GM12878 (cell line): ENCODE measurements at regions not wholly inside any gene's neighbourhood (a gene's known extent, or its start where the extent isn't known, plus 50 kb on each side); places are given as distances from the start of the nearest gene placed in this dataset.

Experiments
- ATAC-seq: fragments of 200-7000 bp; cut with Tn5 transposase; 3 replicates; pipeline ENCODE4 v1.9.1; 2020; ENCODE audit warnings: mild to moderate bottlenecking, moderate library complexity
- BruUV-seq: library from RNA; stranded (reverse); fragments of 400-500 nt; replicated peaks from 2 replicates; lab custom pipeline; 2021; lab: Mats Ljungman, UMichigan
- CTCF ChIA-PET: fragments of 300-600 bp; sonication (Branson Sonifier 250); formaldehyde crosslinking; extraction: SDS; loops from one replicate; lab custom pipeline; 2021; ENCODE audit warnings: inconsistent platforms; lab: Yijun Ruan, JAX
- POLR2A ChIA-PET: fragments of 350-600 bp; formaldehyde crosslinking; extraction: SDS; loops from one replicate; lab custom pipeline; 2021; ENCODE audit warnings: inconsistent platforms; lab: Charles Lee
- RAD21 ChIA-PET: fragments of 300-600 bp; sonication (Branson Sonifier 250); formaldehyde crosslinking; loops from one replicate; lab custom pipeline; 2023; ENCODE audit warnings: antibody characterized with exemption; ENCODE audit not compliant: unreplicated experiment; lab: Charles Lee
- SMC1A ChIA-PET: fragments of 300-600 bp; sonication (Branson Sonifier 250); formaldehyde crosslinking; loops from one replicate; lab custom pipeline; 2023; ENCODE audit not compliant: unreplicated experiment, uncharacterized antibody; lab: Charles Lee
- DNase-seq: peaks from one replicate; pipeline ENCODE4 v3.0.0-alpha.2; 2011; ENCODE audit warnings: low read depth, low spot score
- FAIRE-seq: peaks from 3 replicates; lab custom pipeline; 2011; peaks lifted over from hg19 to GRCh38; lab: Jason Lieb, UNC
- H2AFZ ChIP-seq: 2 replicates; pipeline ENCODE4 v1.6.0; 2011; ENCODE audit warnings: low read depth, low read length, control low read depth; ENCODE audit not compliant: control insufficient read depth
- H3K27ac ChIP-seq: 2 replicates; pipeline ENCODE4 v1.5.1; 2011; ENCODE audit warnings: control low read depth; ENCODE audit not compliant: control insufficient read depth, insufficient read depth
- H3K27me3 ChIP-seq, 2 experiments: replicated peaks in 1 of 2; 2 replicates each; pipeline versions ENCODE4 v1.6.0 to v1.6.1; 2011; ENCODE audit warnings: low read length in 1 of 2; ENCODE audit not compliant: control insufficient read depth in 2 of 2, insufficient read depth in 2 of 2
- H3K36me3 ChIP-seq, 2 experiments: 2 replicates each; pipeline ENCODE4 v1.5.1; 2011; ENCODE audit warnings: low read length in 1 of 2; ENCODE audit not compliant: control insufficient read depth in 2 of 2, insufficient read depth in 2 of 2
- H3K4me1 ChIP-seq: 2 replicates; pipeline ENCODE4 v1.6.1; 2011; ENCODE audit warnings: mild to moderate bottlenecking, low read length, moderate library complexity, mixed read lengths; ENCODE audit not compliant: control insufficient read depth, insufficient read depth
- H3K4me2 ChIP-seq: 2 replicates; pipeline ENCODE4 v1.6.0; 2011; ENCODE audit warnings: control low read depth; ENCODE audit not compliant: control insufficient read depth, insufficient read depth
- H3K4me3 ChIP-seq: fragments of 200-600 bp; sonication (generic); 2 replicates; pipeline ENCODE4 v1.5.1; 2016
- H3K79me2 ChIP-seq: 2 replicates; pipeline ENCODE4 v1.6.0; 2011; ENCODE audit warnings: low read length; ENCODE audit not compliant: control insufficient read depth, insufficient read depth
- H3K9ac ChIP-seq: 2 replicates; pipeline ENCODE4 v1.8.0; 2011; ENCODE audit warnings: low read length, control low read depth, mixed read lengths; ENCODE audit not compliant: control insufficient read depth, insufficient read depth
- H3K9me3 ChIP-seq: replicated peaks from 3 replicates; pipeline ENCODE4 v1.5.1; 2011; ENCODE audit warnings: mild to moderate bottlenecking, low read length; ENCODE audit not compliant: control insufficient read depth, insufficient read depth
- H4K20me1 ChIP-seq: 2 replicates; pipeline ENCODE4 v1.6.0; 2011; ENCODE audit not compliant: control insufficient read depth, insufficient read depth
- GATAD2B ChIP-seq: fragments of 450-650 bp; conservative IDR thresholded peaks from 2 replicates; pipeline ENCODE4 v1.6.1; 2017; ENCODE audit warnings: low read depth, mild to moderate bottlenecking, moderate library complexity
- HDAC2 ChIP-seq: fragments of 200-600 bp; sonication (generic); IDR thresholded peaks from 2 replicates; pipeline ENCODE4 v1.6.1; 2017
- JUNB ChIP-seq: IDR thresholded peaks from 2 replicates; pipeline ENCODE4 v1.6.1; 2016; ENCODE audit warnings: antibody characterized with exemption, mild to moderate bottlenecking
- NFIC ChIP-seq: IDR thresholded peaks from 2 replicates; pipeline ENCODE4 v1.6.1; 2012; ENCODE audit warnings: low read depth, mild to moderate bottlenecking, inconsistent platforms, low read length, moderate library complexity
- POLR2A ChIP-seq: IDR thresholded peaks from 2 replicates; pipeline ENCODE4 v1.6.1; 2011; ENCODE audit warnings: low read depth, mild to moderate bottlenecking, low read length
- RCOR1 ChIP-seq: conservative IDR thresholded peaks from 2 replicates; pipeline ENCODE4 v1.6.1; 2012; ENCODE audit warnings: low read depth, low read length, improper control_type of control experiment
- RELA ChIP-seq: fragments of 450-650 bp; IDR thresholded peaks from 2 replicates; pipeline ENCODE4 v1.8.0; 2014; ENCODE audit warnings: borderline replicate concordance; ENCODE audit not compliant: partially characterized antibody
- TBL1XR1 ChIP-seq: IDR thresholded peaks from 2 replicates; pipeline ENCODE4 v1.6.1; 2012; ENCODE audit warnings: low read depth, low read length, improper control_type of control experiment
- WGBS: methylation state at CpG from one replicate; pipeline ENCODE4 v1.1.6; 2016; ENCODE audit warnings: low lambda C conversion rate; ENCODE audit not compliant: insufficient replicate concordance, insufficient coverage; ENCODE audit errors: missing lambda C conversion rate; 5-methylcytosine and 5-hydroxymethylcytosine counted together
- in situ Hi-C: fragments of 300-500 bp; cut with MboI; formaldehyde crosslinking; loops from 9 replicates; pipeline ENCODE4 v1.14.3; 2018; ENCODE audit warnings: mixed read lengths
- intact Hi-C: fragments of 100-400 bp; cut with micrococcal nuclease; formaldehyde crosslinking; loops from one replicate; pipeline ENCODE4 v1.14.2; 2022; ENCODE audit not compliant: unreplicated experiment
- TF ChIP-seq, protein P1 (sequence below): fragments of 450-650 bp; IDR thresholded peaks from 2 replicates; pipeline ENCODE4 v1.6.1; 2016; ENCODE audit warnings: mild to moderate bottlenecking, moderate library complexity, borderline replicate concordance
- TF ChIP-seq, protein P2 (sequence below): fragments of 450-650 bp; IDR thresholded peaks from 2 replicates; pipeline ENCODE4 v1.6.1; 2018; ENCODE audit warnings: borderline replicate concordance, mild to moderate bottlenecking; ENCODE audit not compliant: partially characterized antibody
- TF ChIP-seq, protein P3 (sequence below): fragments of 450-650 bp; IDR thresholded peaks from 2 replicates; pipeline ENCODE4 v1.6.1; 2017; ENCODE audit warnings: mild to moderate bottlenecking

DNA sequence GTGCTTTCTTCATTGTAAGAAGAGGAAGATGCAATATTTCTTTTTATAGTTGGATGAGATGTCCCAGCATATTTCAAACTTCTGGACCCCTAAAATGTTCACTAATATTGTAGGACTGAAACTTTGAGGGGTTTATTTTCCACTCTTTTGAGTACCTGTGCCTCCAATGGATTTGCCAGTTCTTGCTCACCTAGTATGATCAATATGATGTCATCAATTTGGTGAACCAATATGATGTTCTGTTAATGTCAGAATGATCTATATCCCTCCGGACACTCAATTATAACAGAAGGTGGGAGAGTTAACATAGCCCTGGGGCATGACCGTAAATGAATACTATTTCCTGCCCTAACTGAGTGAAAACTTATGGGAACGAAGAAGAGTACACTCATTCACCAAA is 178.3 kb downstream of the CBLN1 start:
- Histone ChIP-seq H3K9ac (no peak overlapping the region), H3K27me3 (no peaks in the 10 kb centered on the region), H3K36me3 (no peaks in the 10 kb centered on the region), H3K4me2 (no peak overlapping the region), H4K20me1 (no peaks in the 10 kb centered on the region), H3K4me3 (no peak overlapping the region), H3K9me3 (no peaks in the 10 kb centered on the region), H3K27ac (no peak overlapping the region), H3K79me2 (no peaks in the 10 kb centered on the region), H3K4me1 (no peaks in the 10 kb centered on the region), H2AFZ (no peak overlapping the region)
- ChIA-PET SMC1A (no interaction called here), RAD21 (no interaction called here), CTCF (no interaction called here), POLR2A (no interaction called here)
- in situ Hi-C loops (no loop called here), intact Hi-C loops (no loop called here)
- WGBS: 30% methylated on average over 3 of the region's 3 CpGs
- DNase-seq: no peak
- BruUV-seq: no TSS peak
- no peak for ATAC-seq
- FAIRE-seq: no peak
- TF ChIP-seq GATAD2B (no peak), TBL1XR1 (no peak)

DNA sequence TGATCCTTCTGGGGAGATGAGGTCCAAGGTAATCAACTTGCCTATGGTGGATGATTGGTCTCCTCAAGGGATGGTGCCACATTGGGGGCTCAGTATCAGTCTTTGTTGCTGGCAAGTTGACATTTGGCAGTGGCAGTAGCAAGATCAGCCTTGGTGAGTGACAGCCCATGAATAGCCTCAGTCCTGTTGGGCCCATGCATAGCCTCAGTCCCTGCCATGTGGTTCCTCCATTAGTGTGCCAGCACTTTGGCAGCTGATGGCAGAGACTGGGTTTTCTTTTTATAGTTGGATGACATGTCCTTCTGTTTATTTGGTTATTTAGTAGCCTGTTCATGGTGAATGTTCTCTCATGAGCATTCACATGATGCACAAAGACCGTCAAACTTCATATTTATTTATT is 179.6 kb downstream of the CBLN1 start:
- Histone ChIP-seq H3K27ac (no peak overlapping the region), H3K4me1 (no peaks in the 10 kb centered on the region), H3K36me3 (no peaks in the 10 kb centered on the region), H2AFZ (no peak overlapping the region), H3K27me3 (no peaks in the 10 kb centered on the region), H3K4me3 (no peak overlapping the region), H3K9ac (no peak overlapping the region), H3K79me2 (no peaks in the 10 kb centered on the region), H3K4me2 (no peak overlapping the region), H3K9me3 (no peaks in the 10 kb centered on the region), H4K20me1 (no peaks in the 10 kb centered on the region)
- intact Hi-C loops (no loop called here), in situ Hi-C loops (no loop called here)
- BruUV-seq: no TSS peak
- WGBS: 45% methylated on average over 1 of the region's 1 CpG
- ChIA-PET RAD21 (no interaction called here), SMC1A (no interaction called here), CTCF (no interaction called here), POLR2A (no interaction called here)
- ATAC-seq (no peak), FAIRE-seq (no peak), DNase-seq (no peak)
- TF ChIP-seq, protein P1, sequence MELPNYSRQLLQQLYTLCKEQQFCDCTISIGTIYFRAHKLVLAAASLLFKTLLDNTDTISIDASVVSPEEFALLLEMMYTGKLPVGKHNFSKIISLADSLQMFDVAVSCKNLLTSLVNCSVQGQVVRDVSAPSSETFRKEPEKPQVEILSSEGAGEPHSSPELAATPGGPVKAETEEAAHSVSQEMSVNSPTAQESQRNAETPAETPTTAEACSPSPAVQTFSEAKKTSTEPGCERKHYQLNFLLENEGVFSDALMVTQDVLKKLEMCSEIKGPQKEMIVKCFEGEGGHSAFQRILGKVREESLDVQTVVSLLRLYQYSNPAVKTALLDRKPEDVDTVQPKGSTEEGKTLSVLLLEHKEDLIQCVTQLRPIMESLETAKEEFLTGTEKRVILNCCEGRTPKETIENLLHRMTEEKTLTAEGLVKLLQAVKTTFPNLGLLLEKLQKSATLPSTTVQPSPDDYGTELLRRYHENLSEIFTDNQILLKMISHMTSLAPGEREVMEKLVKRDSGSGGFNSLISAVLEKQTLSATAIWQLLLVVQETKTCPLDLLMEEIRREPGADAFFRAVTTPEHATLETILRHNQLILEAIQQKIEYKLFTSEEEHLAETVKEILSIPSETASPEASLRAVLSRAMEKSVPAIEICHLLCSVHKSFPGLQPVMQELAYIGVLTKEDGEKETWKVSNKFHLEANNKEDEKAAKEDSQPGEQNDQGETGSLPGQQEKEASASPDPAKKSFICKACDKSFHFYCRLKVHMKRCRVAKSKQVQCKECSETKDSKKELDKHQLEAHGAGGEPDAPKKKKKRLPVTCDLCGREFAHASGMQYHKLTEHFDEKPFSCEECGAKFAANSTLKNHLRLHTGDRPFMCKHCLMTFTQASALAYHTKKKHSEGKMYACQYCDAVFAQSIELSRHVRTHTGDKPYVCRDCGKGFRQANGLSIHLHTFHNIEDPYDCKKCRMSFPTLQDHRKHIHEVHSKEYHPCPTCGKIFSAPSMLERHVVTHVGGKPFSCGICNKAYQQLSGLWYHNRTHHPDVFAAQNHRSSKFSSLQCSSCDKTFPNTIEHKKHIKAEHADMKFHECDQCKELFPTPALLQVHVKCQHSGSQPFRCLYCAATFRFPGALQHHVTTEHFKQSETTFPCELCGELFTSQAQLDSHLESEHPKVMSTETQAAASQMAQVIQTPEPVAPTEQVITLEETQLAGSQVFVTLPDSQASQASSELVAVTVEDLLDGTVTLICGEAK: no peak
- no peak for TF ChIP-seq NFIC
- TF ChIP-seq, protein P2, sequence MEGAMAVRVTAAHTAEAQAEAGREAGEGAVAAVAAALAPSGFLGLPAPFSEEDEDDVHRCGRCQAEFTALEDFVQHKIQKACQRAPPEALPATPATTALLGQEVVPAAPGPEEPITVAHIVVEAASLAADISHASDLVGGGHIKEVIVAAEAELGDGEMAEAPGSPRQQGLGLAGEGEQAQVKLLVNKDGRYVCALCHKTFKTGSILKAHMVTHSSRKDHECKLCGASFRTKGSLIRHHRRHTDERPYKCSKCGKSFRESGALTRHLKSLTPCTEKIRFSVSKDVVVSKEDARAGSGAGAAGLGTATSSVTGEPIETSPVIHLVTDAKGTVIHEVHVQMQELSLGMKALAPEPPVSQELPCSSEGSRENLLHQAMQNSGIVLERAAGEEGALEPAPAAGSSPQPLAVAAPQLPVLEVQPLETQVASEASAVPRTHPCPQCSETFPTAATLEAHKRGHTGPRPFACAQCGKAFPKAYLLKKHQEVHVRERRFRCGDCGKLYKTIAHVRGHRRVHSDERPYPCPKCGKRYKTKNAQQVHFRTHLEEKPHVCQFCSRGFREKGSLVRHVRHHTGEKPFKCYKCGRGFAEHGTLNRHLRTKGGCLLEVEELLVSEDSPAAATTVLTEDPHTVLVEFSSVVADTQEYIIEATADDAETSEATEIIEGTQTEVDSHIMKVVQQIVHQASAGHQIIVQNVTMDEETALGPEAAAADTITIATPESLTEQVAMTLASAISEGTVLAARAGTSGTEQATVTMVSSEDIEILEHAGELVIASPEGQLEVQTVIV: no peak
- no peak for TF ChIP-seq TBL1XR1
- TF ChIP-seq RCOR1: no peak
- no peak for TF ChIP-seq POLR2A
- TF ChIP-seq, protein P3, sequence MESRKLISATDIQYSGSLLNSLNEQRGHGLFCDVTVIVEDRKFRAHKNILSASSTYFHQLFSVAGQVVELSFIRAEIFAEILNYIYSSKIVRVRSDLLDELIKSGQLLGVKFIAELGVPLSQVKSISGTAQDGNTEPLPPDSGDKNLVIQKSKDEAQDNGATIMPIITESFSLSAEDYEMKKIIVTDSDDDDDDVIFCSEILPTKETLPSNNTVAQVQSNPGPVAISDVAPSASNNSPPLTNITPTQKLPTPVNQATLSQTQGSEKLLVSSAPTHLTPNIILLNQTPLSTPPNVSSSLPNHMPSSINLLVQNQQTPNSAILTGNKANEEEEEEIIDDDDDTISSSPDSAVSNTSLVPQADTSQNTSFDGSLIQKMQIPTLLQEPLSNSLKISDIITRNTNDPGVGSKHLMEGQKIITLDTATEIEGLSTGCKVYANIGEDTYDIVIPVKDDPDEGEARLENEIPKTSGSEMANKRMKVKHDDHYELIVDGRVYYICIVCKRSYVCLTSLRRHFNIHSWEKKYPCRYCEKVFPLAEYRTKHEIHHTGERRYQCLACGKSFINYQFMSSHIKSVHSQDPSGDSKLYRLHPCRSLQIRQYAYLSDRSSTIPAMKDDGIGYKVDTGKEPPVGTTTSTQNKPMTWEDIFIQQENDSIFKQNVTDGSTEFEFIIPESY: no peak
- no peak for TF ChIP-seq RELA
- TF ChIP-seq HDAC2: no peak
- no peak for TF ChIP-seq JUNB
